Prostate gland (tissue), 2 donors: ENCODE measurements at regions not wholly inside any gene's neighbourhood (a gene's known extent, or its start where the extent isn't known, plus 50 kb on each side); places are given as distances from the start of the nearest gene placed in this dataset.

Source experiments
- CTCF ChIP-seq, 4 experiments: fragments of 200-600 bp in 2 of 4; fragments of 450-650 bp in 2 of 4; sonication (generic) in 2 of 4; IDR thresholded peaks; 1 replicate in 3 of 4; 2 replicates in 1 of 4; pipeline ENCODE4 v1.5.1; 2016 to 2019; ENCODE audit warnings: antibody characterized with exemption in 4 of 4, mild to moderate bottlenecking in 2 of 4, moderate library complexity in 2 of 4
- POLR2A ChIP-seq: fragments of 450-650 bp; IDR thresholded peaks from one replicate; pipeline ENCODE4 v1.6.1; 2016; ENCODE audit warnings: antibody characterized with exemption, mild to moderate bottlenecking

GRCh38 chr10:22475651-22476600 lies 130.6 kb downstream of the SPAG6 start:
- TF ChIP-seq CTCF (IDR thresholded peaks at IDR 0.05): no peak
- no peak for TF ChIP-seq POLR2A
